HG02938 (cell line): ENCODE measurements at regions not wholly inside any gene's neighbourhood (a gene's known extent, or its start where the extent isn't known, plus 50 kb on each side); places are given as distances from the start of the nearest gene placed in this dataset.
"Not testable (repeated sequence)": the region's sequence is repeated elsewhere in the genome, so short reads cannot be mapped to it uniquely, and the experiment has no call there.

Source experiments
- ATAC-seq: cut with Tn5 transposase; IDR thresholded peaks from one replicate; pipeline ENCODE4 v1.9.1; 2021; ENCODE audit warnings: mild to moderate bottlenecking, moderate library complexity; ENCODE audit not compliant: unreplicated experiment

DNA sequence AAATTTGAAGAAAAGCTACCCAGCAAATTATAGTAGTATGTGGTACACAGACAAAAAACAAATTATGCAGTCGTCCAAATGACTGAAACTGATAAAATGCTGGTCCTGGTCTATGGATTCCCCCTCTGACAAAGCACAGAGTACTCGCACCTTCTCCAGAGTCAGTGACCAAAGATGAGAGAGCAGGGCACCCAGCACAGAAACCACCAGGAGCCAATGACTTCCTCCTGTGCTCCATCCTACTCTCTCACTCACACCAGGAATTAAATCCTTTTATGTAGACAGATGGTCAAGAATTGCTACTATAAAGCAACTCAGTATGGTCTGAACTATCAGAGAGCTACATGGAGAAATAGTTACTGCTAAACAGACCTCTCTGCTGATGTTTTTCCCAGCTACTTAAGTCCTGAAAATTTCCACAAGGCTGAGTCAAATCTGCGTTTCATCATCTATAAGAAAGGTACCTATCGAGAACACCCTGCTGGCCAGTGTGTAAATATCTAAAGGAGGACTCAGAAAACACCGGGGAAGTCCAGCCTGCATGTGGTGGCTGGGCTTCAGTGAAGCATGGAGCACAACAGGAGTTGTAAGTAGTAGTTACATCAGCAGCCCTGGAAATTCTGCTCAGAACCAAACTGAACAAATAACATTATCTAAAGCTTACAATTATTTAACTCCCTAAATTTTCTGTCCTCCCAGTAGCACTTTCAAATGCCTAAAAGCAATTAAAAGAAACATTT lies 84.5 kb upstream of the FBXO28 start:
- peak; percentile 91 for ATAC-seq

GRCh38 chr1:224028802-224029201 lies 85.1 kb upstream of the FBXO28 start:
- not testable (repeated sequence) for ATAC-seq

GRCh38 chr1:224023122-224023521 lies 90.8 kb upstream of the FBXO28 start:
- ATAC-seq = not testable (repeated sequence)

DNA sequence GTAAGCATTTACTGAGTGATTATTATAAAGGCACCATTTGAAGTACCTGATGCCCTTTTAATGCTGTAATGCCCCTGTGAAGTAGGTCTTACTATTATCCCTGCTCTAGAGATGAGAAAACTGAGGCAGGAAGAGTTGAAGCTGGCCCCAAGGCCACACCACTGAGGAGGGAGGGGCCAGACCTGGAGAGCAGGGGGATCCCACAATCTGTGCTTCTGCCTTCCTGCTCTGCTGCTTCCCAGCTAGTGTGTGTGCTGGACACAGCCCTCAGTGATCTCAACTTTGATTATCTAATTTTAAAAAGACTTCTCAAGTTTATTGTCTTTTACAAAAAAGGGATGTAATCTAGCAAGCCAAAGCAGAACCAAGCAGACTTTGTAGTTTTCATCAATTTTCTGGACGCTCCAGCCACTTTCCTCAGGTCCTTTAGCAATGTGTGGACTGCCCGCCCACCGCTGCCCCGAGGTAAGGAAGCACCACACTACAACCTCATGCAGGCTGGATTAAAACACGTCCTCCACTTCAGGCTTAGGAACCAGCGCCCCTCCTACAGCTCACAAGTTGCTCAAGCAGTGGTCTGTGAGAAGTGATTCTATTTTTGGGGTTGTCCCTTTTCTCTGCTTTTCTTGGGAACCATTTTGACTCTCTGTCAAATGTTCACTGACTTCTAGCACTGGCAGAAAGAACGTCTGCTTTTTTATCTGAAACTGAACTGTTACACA lies 91.5 kb upstream of the FBXO28 start:
- not testable (repeated sequence) for ATAC-seq

GRCh38 chr1:224019866-224020265 lies 94.0 kb upstream of the FBXO28 start:
- ATAC-seq = not testable (repeated sequence)

DNA sequence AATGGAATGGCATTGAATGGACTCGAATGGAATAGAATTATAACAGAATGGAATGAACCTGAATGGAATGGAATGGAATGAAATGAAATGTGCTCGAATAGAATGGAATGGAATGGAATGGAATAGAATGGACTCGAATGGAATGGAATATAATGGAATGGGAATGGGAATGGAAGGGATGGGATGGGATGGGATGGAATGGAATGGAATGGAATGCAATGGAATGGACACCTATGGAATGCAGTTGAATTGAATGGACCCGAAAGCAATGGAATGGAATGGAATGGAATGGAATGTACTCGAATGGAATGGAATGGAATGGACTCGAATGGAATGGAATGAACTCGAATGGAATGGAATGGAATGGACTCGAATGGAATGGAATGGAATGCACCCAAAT lies 98.1 kb upstream of the FBXO28 start:
- ATAC-seq = not testable (repeated sequence)

DNA sequence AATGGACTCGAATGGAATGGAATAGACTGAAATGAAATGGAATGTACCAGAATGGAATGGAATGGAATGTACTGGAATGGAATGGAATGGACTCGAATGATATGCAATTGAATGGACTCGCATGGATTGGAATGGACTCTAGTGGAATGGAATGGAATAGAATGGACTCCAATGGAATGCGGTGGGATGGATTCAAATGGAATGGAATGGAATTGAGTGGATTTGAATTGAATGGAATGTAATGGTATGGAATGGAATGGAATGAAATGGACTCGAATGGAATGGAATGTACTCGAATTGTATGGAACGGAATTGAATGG lies 99.6 kb upstream of the FBXO28 start:
- no peak for ATAC-seq

GRCh38 chr1:224013626-224014329 lies 100.1 kb upstream of the FBXO28 start:
- ATAC-seq = not testable (repeated sequence)

DNA sequence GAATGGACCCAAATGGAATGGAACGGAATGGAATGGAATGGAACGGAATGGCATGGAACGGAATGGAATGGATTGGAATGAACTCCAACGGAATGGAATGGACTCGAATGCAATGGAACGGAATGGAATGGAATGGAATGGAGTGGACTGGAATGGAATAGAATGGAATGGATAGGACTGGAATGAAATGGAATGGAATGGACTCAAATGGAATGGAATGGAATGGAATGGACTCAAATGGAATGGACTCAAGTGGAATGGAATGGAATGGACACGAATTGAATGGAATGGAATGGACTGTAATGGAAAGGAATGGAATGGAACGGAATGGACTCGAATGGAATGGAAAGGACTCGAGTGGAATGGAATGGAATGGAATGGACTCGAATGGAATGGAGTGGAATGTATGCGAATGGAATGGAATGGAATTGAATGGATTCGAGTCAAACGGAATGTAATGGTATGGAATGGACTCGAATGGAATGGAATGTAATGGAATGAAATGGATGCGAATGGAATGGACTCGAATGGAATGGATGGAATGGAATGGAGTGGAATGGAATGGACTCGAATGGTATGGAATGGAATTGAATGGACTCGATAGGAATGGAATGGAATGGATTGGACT lies 101.0 kb upstream of the FBXO28 start:
- not testable (repeated sequence) for ATAC-seq

GRCh38 chr1:224012162-224012561 lies 101.7 kb upstream of the FBXO28 start:
- ATAC-seq = not testable (repeated sequence)

DNA sequence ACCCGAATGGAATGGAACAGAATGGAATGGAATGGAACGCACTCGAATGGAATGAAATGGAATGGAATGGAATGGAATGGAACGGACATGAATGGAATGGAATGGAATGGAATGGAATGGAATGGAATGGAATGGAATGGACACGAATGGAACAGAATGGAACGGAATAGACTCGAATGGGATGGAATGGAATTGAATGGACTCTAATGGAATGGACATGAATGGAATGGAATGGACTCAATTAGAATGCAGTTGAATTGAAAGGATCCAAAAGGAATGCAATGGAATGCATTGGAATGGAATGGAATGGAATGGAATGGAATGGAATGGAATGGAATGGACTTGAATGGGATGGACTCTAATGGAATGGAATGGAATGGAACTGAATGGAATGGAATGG lies 102.2 kb upstream of the FBXO28 start:
- ATAC-seq = not testable (repeated sequence)

- not testable (repeated sequence) for ATAC-seq
These were observed 102.8 kb upstream of the FBXO28 start for GRCh38 chr1:224011153-224011552.

GRCh38 chr1:224005973-224006372 lies 107.9 kb upstream of the FBXO28 start:
- ATAC-seq = not testable (repeated sequence)

GRCh38 chr1:224004552-224005315 lies 109.2 kb upstream of the FBXO28 start:
- ATAC-seq = not testable (repeated sequence)

GRCh38 chr1:224003896-224004295 lies 110.0 kb upstream of the FBXO28 start:
- ATAC-seq = not testable (repeated sequence)

DNA sequence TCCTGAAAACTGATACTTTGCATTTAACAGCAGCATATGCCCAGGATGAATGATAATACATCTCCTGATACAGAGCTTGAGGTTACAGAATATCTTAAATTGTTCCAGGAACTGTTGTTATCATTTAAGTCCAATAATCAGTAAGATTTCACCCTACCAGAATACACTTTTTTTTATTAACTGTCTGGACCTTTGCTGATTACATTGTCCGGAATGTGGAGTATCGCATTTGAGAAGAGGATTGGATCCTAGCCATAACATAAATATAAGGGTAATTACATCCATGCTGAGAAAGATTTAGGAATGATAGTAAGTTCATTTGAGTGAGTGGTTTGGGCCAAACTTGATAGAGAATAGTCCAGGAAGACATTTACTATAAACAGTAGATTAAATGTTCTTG lies 112.2 kb upstream of the FBXO28 start:
- not testable (repeated sequence) for ATAC-seq

DNA sequence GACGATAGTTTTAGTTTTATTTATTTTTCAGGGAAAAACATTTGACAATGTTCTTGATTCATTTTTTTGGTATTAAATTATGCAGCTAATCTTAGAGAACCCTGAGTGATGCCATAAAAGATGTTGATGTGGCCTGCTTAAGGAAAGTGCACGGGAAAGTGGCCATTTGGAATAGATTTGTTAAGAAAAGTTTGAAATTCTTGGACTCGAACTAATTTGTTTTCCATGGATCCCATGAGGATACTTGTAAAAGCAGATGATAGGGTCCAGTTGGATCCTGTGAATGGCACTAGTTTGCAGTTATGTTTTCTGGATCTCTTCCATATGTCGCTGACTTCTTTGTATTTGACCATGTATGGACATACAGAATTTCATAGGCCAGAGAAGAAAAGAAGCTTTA lies 114.2 kb upstream of the FBXO28 start:
- not testable (repeated sequence) for ATAC-seq

DNA sequence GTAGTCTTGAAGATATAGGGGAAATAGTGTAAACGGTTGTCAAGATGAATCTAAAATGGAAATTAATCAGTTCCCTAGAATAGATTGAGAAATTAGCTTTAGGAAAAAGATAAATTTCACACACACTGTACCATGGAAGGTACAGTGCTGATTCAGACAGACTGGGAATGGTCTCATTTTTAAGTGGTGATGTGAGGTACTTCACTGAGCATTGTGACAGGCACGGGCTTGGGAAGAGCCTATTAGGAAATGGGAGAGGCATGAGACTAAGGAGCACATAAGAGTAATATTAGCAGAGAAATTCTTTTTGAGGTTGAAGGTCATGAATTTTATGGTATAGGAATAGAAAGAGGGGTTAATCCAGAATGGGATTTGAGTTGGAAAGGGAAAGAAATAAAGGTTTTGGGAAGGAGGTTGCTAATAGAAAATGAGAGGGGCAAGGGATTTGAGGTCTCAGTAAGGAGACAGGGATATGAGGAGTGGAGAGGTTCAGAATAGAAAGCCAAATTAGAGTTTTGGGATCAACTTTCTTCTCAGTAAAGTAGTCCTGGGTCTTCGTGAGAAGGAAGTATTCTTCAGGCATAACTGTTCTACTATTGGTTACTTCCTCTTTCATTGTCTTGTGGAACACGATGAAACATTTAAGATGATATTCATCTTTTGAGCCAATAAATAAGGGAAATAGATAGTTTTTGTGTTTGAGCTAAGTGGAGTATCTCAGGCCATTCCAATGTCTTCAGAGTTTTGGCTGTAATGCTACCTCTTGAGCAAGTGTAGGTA lies 115.0 kb upstream of the FBXO28 start:
- not testable (repeated sequence) for ATAC-seq

GRCh38 chr1:223996376-223996775 lies 117.5 kb upstream of the FBXO28 start:
- ATAC-seq = not testable (repeated sequence)
